Glutamatergic neuron (in vitro differentiated cells): ENCODE measurements at regions not wholly inside any gene's neighbourhood (a gene's known extent, or its start where the extent isn't known, plus 50 kb on each side); places are given as distances from the start of the nearest gene placed in this dataset.
"Not testable (repeated sequence)": the region's sequence is repeated elsewhere in the genome, so short reads cannot be mapped to it uniquely, and the experiment has no call there.

Experiments used
- DNase-seq: peaks from one replicate; pipeline ENCODE4 v3.0.0; 2022
- H3K27ac Mint-ChIP-seq: one replicate; pipeline ENCODE4 v1.8.0; 2020; ENCODE audit warnings: mild to moderate bottlenecking, mixed read lengths, inconsistent platforms; ENCODE audit not compliant: unreplicated experiment
- H3K27me3 Mint-ChIP-seq: one replicate; pipeline ENCODE4 v1.8.0; 2020; ENCODE audit warnings: mild to moderate bottlenecking, moderate library complexity, mixed read lengths, inconsistent platforms; ENCODE audit not compliant: unreplicated experiment
- H3K36me3 Mint-ChIP-seq: one replicate; pipeline ENCODE4 v1.8.0; 2020; ENCODE audit warnings: mild to moderate bottlenecking, mixed read lengths, inconsistent platforms; ENCODE audit not compliant: unreplicated experiment
- H3K4me1 Mint-ChIP-seq: one replicate; pipeline ENCODE4 v1.8.0; 2020; ENCODE audit warnings: mild to moderate bottlenecking, low read depth, mixed read lengths, inconsistent platforms; ENCODE audit not compliant: unreplicated experiment
- H3K4me3 Mint-ChIP-seq: one replicate; pipeline ENCODE4 v1.8.0; 2020; ENCODE audit warnings: mild to moderate bottlenecking, mixed read lengths, inconsistent platforms; ENCODE audit not compliant: unreplicated experiment
- H3K9me3 Mint-ChIP-seq: one replicate; pipeline ENCODE4 v1.8.0; 2020; ENCODE audit warnings: mild to moderate bottlenecking, moderate library complexity, mixed read lengths, inconsistent platforms; ENCODE audit not compliant: unreplicated experiment
- TF ChIP-seq, protein P1 (sequence below): fragments of 200-600 bp; sonication (generic); IDR thresholded peaks from one replicate; pipeline ENCODE4 v1.5.0; 2021; ENCODE audit not compliant: partially characterized antibody, unreplicated experiment

DNA sequence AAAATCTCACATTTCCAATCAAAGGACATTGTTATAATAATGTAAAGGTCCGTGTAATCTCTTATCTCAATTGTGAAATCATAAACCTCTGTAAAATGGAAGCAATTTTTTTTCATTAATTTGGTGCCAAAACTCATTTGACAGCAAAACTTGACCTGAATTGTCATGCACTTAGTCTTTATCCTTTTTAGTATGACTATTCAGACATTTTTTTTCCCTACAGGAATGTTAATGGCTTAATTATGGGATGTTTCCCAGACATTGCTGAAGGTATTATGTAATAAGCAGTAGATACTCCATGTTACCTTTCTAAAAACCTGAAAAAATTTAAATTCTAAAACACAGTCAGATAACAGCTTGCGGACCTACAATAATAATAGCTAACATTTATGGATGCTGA, 228.9 kb downstream of the LHFPL1 start:
- H3K4me1 Mint-ChIP-seq, result no peaks in the 10 kb centered on the region
- no peaks in the 10 kb centered on the region for H3K9me3 Mint-ChIP-seq

DNA sequence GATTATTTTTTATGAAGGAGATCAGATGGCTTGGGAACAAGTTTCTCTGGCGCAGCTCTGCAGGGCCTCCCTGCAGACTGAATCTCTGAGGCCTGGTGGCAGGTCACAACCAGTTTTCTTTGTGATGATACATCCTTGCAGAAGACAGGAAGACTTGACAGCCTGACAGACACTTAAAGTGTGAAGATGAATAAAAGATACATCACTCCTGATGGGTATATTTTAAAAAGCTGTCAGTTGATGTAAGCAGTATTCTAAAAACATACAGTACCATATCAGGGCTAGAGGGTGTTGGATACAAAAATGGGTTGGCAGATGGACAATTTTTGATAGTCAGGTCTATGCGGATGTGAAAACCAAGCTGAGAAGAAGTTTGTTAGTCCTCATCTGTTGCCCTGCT, 239.5 kb downstream of the LHFPL1 start:
- Mint-ChIP-seq H3K27me3 (no peaks in the 10 kb centered on the region), H3K4me1 (no peaks in the 10 kb centered on the region), H3K36me3 (no peaks in the 10 kb centered on the region), H3K9me3 (no peaks in the 10 kb centered on the region), H3K4me3 (no peak overlapping the region), H3K27ac (no peak overlapping the region)
- no peak for DNase-seq
- TF ChIP-seq, protein P1, sequence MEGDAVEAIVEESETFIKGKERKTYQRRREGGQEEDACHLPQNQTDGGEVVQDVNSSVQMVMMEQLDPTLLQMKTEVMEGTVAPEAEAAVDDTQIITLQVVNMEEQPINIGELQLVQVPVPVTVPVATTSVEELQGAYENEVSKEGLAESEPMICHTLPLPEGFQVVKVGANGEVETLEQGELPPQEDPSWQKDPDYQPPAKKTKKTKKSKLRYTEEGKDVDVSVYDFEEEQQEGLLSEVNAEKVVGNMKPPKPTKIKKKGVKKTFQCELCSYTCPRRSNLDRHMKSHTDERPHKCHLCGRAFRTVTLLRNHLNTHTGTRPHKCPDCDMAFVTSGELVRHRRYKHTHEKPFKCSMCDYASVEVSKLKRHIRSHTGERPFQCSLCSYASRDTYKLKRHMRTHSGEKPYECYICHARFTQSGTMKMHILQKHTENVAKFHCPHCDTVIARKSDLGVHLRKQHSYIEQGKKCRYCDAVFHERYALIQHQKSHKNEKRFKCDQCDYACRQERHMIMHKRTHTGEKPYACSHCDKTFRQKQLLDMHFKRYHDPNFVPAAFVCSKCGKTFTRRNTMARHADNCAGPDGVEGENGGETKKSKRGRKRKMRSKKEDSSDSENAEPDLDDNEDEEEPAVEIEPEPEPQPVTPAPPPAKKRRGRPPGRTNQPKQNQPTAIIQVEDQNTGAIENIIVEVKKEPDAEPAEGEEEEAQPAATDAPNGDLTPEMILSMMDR, result no peak

More for the DNA sequence above, 228.9 kb downstream of the LHFPL1 start:
- Mint-ChIP-seq H3K27ac (no peak overlapping the region), H3K36me3 (no peaks in the 10 kb centered on the region), H3K4me3 (no peak overlapping the region), H3K27me3 (no peaks in the 10 kb centered on the region)
- DNase-seq, result no peak
- TF ChIP-seq, protein P1, result no peak

DNA sequence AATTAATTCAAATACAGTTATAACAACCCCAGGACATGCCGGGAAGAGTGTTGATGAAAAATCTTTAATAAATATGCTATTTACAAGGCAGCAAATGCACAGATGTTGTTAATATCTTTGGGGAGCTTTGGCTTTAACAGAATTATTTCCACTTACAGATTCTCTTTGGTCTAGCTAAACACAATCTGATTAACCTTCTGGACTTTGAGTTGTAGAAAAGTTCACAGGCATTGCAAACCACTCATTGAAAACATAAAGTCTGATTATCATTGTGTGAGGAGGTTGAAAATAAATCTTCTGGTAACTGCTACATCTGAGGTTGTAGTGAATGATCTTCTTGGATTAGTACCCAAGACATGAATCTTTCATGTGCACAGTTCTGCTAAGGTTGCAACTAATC, 255.6 kb downstream of the LHFPL1 start:
- no peak overlapping the region for H3K4me3 Mint-ChIP-seq
- TF ChIP-seq, protein P1, result no peak
- no peaks in the 10 kb centered on the region for H3K36me3 Mint-ChIP-seq
- no peak for DNase-seq
- no peaks in the 10 kb centered on the region for H3K4me1 Mint-ChIP-seq
- no peak overlapping the region for H3K27ac Mint-ChIP-seq
- no peaks in the 10 kb centered on the region for H3K9me3 Mint-ChIP-seq
- H3K27me3 Mint-ChIP-seq, result no peaks in the 10 kb centered on the region

DNA sequence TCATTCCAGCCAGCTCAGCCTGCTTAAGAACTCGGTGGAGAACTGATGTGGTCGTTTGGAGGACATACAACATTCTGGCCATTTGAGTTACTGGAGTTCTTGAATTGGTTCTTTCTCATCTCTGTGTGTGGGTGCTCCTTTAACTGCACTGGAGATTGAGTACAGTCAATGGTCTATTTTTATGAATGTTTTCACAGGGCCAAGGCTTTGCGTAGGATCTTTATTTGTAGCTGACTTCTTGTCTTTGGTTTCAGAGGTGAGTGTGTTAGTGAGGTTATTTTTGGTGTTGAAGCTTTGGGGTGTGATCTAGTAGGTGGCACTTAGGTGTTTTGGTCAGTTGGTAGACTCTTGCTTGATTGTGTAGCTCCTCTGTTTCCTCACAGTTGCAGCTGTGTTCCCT, 288.4 kb downstream of the LHFPL1 start:
- Mint-ChIP-seq H3K27ac (no peak overlapping the region), H3K9me3 (no peaks in the 10 kb centered on the region), H3K27me3 (no peaks in the 10 kb centered on the region), H3K4me3 (no peak overlapping the region), H3K36me3 (no peaks in the 10 kb centered on the region), H3K4me1 (no peaks in the 10 kb centered on the region)
- TF ChIP-seq, protein P1, result no peak
- no peak for DNase-seq

DNA sequence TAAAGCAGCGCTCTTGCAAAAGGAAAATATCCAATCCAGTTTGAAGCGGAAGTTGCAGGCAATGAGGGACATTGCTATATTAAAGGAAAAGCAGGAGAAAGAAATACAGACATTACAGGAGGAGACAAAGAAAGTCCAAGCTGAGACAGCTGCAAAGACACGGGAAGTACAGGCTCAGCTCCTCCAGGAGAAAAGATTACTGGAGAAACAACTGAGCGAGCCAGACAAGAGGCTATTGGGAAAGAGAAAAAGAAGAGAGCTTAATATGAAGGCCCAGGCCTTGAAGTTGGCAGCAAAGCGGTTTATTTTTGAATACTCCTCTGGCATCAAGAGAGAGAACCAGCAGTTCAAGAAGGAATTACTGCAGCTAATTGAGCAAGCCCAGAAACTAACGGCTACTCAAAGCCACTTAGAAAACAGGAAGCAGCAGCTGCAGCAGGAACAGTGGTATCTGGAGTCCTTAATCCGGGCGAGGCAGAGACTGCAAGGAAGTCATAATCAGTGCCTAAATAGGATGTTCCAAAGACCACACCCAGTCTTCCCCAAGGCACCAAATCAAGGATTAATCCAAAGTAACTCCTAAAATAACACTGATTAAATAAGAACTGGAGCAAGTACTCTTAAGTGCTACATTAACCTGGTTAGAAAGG, 298.0 kb downstream of the LHFPL1 start:
- not testable (repeated sequence) for DNase-seq, H3K4me1 Mint-ChIP-seq, H3K9me3 Mint-ChIP-seq, H3K27ac Mint-ChIP-seq, H3K36me3 Mint-ChIP-seq, H3K4me3 Mint-ChIP-seq, H3K27me3 Mint-ChIP-seq
